ENCODE measurements at regions not wholly inside any gene's neighbourhood (a gene's known extent, or its start where the extent isn't known, plus 50 kb on each side); places are given as distances from the start of the nearest gene placed in this dataset.
"Not testable (repeated sequence)": the region's sequence is repeated elsewhere in the genome, so short reads cannot be mapped to it uniquely, and the experiment has no call there.

- no TSS peak for BruUV-seq (replicated peaks)
- Histone ChIP-seq H4K20me1 (ENCODE audit: insufficient read depth) (no peaks in the 10 kb centered on the region), H3K9me2 (ENCODE audit: insufficient read depth) (no peaks in the 10 kb centered on the region), H3K9ac (ENCODE audit: low read length) (no peak overlapping the region), H3K36me3 (ENCODE audit: control insufficient read depth in 1 of 2, insufficient read depth in 2 of 2, low read length in 2 of 2) (no peaks in the 10 kb centered on the region), H3K4me3 (replicated peaks in 1 of 2; ENCODE audit: low read depth in 1 of 2, low read length in 2 of 2) (no peak overlapping the region), H3K9me3 (ENCODE audit: control insufficient read depth in 1 of 2, insufficient read depth in 1 of 2, low read depth in 1 of 2, low read length in 2 of 2) (no peaks in the 10 kb centered on the region), H2AFZ (ENCODE audit: low read depth, low read length, poor library complexity, severe bottlenecking) (no peak overlapping the region), H3K4me2 (ENCODE audit: low read length) (no peak overlapping the region), H3K4me1 (ENCODE audit: control insufficient read depth in 1 of 2, insufficient read depth in 2 of 2, low read length in 2 of 2) (no peaks in the 10 kb centered on the region), H3K27me3 (ENCODE audit: insufficient read depth, low read length) (no peaks in the 10 kb centered on the region), H3K27ac (ENCODE audit: low read depth, low read length) (no peak overlapping the region), H3K79me2 (ENCODE audit: insufficient read depth, low read length) (no peaks in the 10 kb centered on the region)
- DNase-seq (ENCODE audit: low read depth, low spot score) (no peak), ATAC-seq (no peak)
- intact Hi-C loops (cut with micrococcal nuclease): no loop called here
- ChIA-PET CTCF (no interaction called here), POLR2A (no interaction called here), RAD21 (ENCODE audit: low non-redundant PET in 1 of 2, low total read pairs in 2 of 2, uncharacterized antibody in 2 of 2, unreplicated experiment in 2 of 2) (no interaction called here)
- TF ChIP-seq SRF (IDR thresholded peaks at IDR 0.05; ENCODE audit: low read depth): no peak
- TF ChIP-seq SP1 (IDR thresholded peaks at IDR 0.05; ENCODE audit: low read depth): no peak
- TF ChIP-seq JUND (IDR thresholded peaks at IDR 0.05): no peak
- TF ChIP-seq YY1 (IDR thresholded peaks at IDR 0.05; ENCODE audit: extremely low read depth, insufficient replicate concordance, low read depth, low read length): no peak
- TF ChIP-seq TCF7L2 (IDR thresholded peaks at IDR 0.05; ENCODE audit: borderline replicate concordance, extremely low read depth, insufficient read depth, insufficient read length): no peak
- no peak for TF ChIP-seq CBX3 (IDR thresholded peaks at IDR 0.05; ENCODE audit: low read depth)
- no peak for TF ChIP-seq EZH2 (IDR thresholded peaks at IDR 0.05)
- no peak for TF ChIP-seq ELF1 (IDR thresholded peaks at IDR 0.05; ENCODE audit: borderline replicate concordance, low read depth)
- no peak for TF ChIP-seq ATF3 (IDR thresholded peaks at IDR 0.05)
- TF ChIP-seq ZBTB33 (IDR thresholded peaks at IDR 0.05; ENCODE audit: extremely low read depth, insufficient replicate concordance, low read length): no peak
These were observed 361.2 kb upstream of the PDE3A start for GRCh38 chr12:20006871-20007730.

- H3K27me3 ChIP-seq (ENCODE audit: insufficient read depth, low read length); H3K4me3 ChIP-seq (replicated peaks in 1 of 2; ENCODE audit: low read depth in 1 of 2, low read length in 2 of 2); CTCF ChIA-PET; H3K9me2 ChIP-seq (ENCODE audit: insufficient read depth); H3K36me3 ChIP-seq (ENCODE audit: control insufficient read depth in 1 of 2, insufficient read depth in 2 of 2, low read length in 2 of 2); RAD21 ChIA-PET (ENCODE audit: low non-redundant PET in 1 of 2, low total read pairs in 2 of 2, uncharacterized antibody in 2 of 2, unreplicated experiment in 2 of 2); H3K79me2 ChIP-seq (ENCODE audit: insufficient read depth, low read length); BruUV-seq (replicated peaks); H3K4me2 ChIP-seq (ENCODE audit: low read length); ATAC-seq; H3K27ac ChIP-seq (ENCODE audit: low read depth, low read length); intact Hi-C loops (cut with micrococcal nuclease); H3K9me3 ChIP-seq (ENCODE audit: control insufficient read depth in 1 of 2, insufficient read depth in 1 of 2, low read depth in 1 of 2, low read length in 2 of 2); H3K9ac ChIP-seq (ENCODE audit: low read length); DNase-seq (ENCODE audit: low read depth, low spot score); H2AFZ ChIP-seq (ENCODE audit: low read depth, low read length, poor library complexity, severe bottlenecking); H4K20me1 ChIP-seq (ENCODE audit: insufficient read depth); H3K4me1 ChIP-seq (ENCODE audit: control insufficient read depth in 1 of 2, insufficient read depth in 2 of 2, low read length in 2 of 2); POLR2A ChIA-PET: not testable (repeated sequence)
These were observed 358.4 kb upstream of the PDE3A start for GRCh38 chr12:20009965-20010364.
